Activated naive CD4-positive, alpha-beta T cell treated with anti-CD3 and anti-CD28 coated beads, Interleukin-2, amount 50 U/mL, for 72 hours (primary cell): ENCODE measurements at regions not wholly inside any gene's neighbourhood (a gene's known extent, or its start where the extent isn't known, plus 50 kb on each side); places are given as distances from the start of the nearest gene placed in this dataset.

Source experiments
- ATAC-seq, 2 donors: fragments of 150-1000 bp; cut with Tn5 transposase; 2 replicates each; pipeline ENCODE4 v1.10.0; 2021; ENCODE audit warnings: mild to moderate bottlenecking in 2 of 2, moderate library complexity in 2 of 2
- DNase-seq, 2 donors: peaks; one replicate each; pipeline ENCODE4 v3.0.0; 2021 to 2022; ENCODE audit warnings: low spot score in 2 of 2
- H3K27ac Mint-ChIP-seq, 2 donors: one replicate each; pipeline ENCODE4 v1.8.0; 2022; ENCODE audit warnings: mild to moderate bottlenecking in 2 of 2, mixed read lengths in 2 of 2
- H3K36me3 Mint-ChIP-seq, 2 donors: one replicate each; pipeline ENCODE4 v1.8.0; 2022; ENCODE audit warnings: mixed read lengths in 2 of 2
- H3K9me3 Mint-ChIP-seq, 2 donors: one replicate each; pipeline ENCODE4 v1.8.0; 2022; ENCODE audit warnings: mixed read lengths in 2 of 2

GRCh38 chr6:114588726-114589125, 245.9 kb upstream of the HS3ST5 start:
- no peak for ATAC-seq

GRCh38 chr6:114586298-114586697, 243.5 kb upstream of the HS3ST5 start:
- H3K27ac Mint-ChIP-seq, result no peak overlapping the region
- peaks cover 0 to 5% of the 10 kb centered on the region in 2 donors for H3K36me3 Mint-ChIP-seq
- ATAC-seq (no peak), DNase-seq (no peak)
- H3K9me3 Mint-ChIP-seq, result peaks cover 21 to 28% of the 10 kb centered on the region in 2 donors

More at GRCh38 chr6:114588726-114589125, 245.9 kb upstream of the HS3ST5 start:
- peaks cover 14 to 16% of the 10 kb centered on the region in 2 donors for H3K9me3 Mint-ChIP-seq
- no peaks in the 10 kb centered on the region for H3K36me3 Mint-ChIP-seq
- no peak for DNase-seq
- no peak overlapping the region for H3K27ac Mint-ChIP-seq

DNA sequence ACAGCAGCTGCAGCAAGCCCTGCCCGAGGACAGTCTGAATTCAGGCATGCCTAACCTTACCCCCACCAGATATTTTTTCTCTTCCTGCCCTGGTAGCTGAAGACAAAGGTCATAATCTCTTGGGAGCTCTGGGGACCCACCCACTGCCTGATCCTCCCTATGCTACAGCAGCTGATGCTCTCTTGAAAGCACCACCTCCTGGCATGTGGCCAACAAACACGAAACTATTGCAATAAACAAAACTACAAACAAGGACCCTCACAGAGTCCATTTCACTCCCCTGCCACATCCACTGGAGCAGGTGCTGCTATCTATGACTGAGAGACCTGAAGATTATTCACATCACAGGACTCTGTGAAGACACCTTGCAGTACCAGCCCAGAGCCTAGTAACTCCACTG, 238.5 kb upstream of the HS3ST5 start:
- ATAC-seq, result no peak
- peaks cover 0 to 6% of the 10 kb centered on the region in 2 donors for H3K36me3 Mint-ChIP-seq
- DNase-seq, result no peak
- H3K9me3 Mint-ChIP-seq, result peaks cover 23 to 36% of the 10 kb centered on the region in 2 donors
- no peak overlapping the region for H3K27ac Mint-ChIP-seq

DNA sequence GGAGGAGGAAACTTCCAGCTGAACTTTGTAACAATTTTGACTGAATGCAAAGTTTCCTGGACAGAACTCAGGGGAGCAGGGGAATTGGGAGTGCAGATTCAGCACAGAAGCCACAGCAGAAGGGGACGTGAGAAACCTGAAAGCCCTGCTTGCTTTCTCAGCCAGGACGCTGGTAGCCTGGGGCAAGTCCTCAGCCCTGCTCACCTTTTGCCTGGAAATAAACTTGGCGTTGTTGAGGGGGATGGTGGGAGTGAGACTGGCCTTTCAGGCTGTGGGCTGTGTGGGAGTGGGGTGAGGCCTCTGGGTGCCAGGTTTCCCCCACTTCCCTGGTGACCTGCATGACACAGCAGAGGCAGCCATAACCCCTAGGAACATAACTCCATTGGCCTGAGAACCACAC, 238.1 kb upstream of the HS3ST5 start:
- Mint-ChIP-seq H3K36me3 (peaks cover 0 to 6% of the 10 kb centered on the region in 2 donors), H3K9me3 (peaks cover 23 to 34% of the 10 kb centered on the region in 2 donors), H3K27ac (no peak overlapping the region)
- no peak for DNase-seq
- no peak for ATAC-seq

DNA sequence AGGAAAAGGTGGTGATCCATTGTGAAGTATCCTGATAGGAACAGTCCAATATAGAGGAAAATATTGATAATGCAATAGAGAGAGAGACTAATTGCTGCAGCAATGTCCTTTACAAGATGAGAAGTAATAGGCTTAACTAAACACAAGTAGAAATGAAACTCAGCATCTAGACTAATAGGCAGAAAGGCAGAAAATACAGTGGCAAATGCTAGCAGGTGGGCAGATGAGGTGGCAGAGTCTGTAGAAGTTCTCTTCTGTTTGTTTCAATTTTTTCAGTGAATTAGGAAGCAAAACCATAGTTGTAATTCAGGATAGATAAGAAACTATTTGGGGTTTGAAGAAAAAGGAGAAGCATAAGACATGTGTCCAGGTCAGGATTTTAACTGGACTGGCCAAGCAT, 236.7 kb upstream of the HS3ST5 start:
- no peak for ATAC-seq
- Mint-ChIP-seq H3K9me3 (peaks cover 23 to 32% of the 10 kb centered on the region in 2 donors), H3K27ac (no peak overlapping the region), H3K36me3 (peaks cover 0 to 6% of the 10 kb centered on the region in 2 donors)
- no peak for DNase-seq

DNA sequence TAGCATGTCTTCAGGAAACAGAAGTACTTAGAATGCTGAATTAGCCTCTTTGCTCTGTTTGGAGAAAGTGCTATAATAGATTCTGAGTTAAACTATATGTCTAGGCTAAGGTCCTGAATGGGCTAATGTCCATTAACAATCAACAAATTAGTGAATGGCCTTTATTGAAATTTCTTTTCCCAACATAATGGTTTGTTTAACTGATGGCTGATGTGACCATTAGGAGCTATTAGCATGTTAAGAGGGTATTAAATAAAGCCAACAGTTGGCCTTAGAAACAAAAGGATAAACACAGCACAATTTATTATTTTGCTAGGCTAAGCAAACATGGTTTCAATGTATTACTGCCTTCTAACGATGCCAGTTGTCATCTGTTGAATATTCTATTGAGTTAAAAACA, 234.3 kb upstream of the HS3ST5 start:
- ATAC-seq (no peak), DNase-seq (no peak)
- H3K27ac Mint-ChIP-seq, result no peak overlapping the region
- H3K9me3 Mint-ChIP-seq, result peaks cover 21 to 22% of the 10 kb centered on the region in 2 donors
- peaks cover 0 to 6% of the 10 kb centered on the region in 2 donors for H3K36me3 Mint-ChIP-seq

- Mint-ChIP-seq H3K36me3 (peaks cover 0 to under 1% of the 10 kb centered on the region in 2 donors), H3K9me3 (peaks cover 16% of the 10 kb centered on the region in 2 donors)
- ATAC-seq, result no peak
Observed at GRCh38 chr6:114576330-114576729, 233.5 kb upstream of the HS3ST5 start.

GRCh38 chr6:114569669-114570068, 226.8 kb upstream of the HS3ST5 start:
- ATAC-seq, result no peak
- Mint-ChIP-seq H3K36me3 (no peaks in the 10 kb centered on the region), H3K27ac (no peak overlapping the region), H3K9me3 (peaks cover 12 to 15% of the 10 kb centered on the region in 2 donors)
- DNase-seq, result no peak

More at GRCh38 chr6:114576330-114576729, 233.5 kb upstream of the HS3ST5 start:
- no peak for DNase-seq
- H3K27ac Mint-ChIP-seq, result no peak overlapping the region

DNA sequence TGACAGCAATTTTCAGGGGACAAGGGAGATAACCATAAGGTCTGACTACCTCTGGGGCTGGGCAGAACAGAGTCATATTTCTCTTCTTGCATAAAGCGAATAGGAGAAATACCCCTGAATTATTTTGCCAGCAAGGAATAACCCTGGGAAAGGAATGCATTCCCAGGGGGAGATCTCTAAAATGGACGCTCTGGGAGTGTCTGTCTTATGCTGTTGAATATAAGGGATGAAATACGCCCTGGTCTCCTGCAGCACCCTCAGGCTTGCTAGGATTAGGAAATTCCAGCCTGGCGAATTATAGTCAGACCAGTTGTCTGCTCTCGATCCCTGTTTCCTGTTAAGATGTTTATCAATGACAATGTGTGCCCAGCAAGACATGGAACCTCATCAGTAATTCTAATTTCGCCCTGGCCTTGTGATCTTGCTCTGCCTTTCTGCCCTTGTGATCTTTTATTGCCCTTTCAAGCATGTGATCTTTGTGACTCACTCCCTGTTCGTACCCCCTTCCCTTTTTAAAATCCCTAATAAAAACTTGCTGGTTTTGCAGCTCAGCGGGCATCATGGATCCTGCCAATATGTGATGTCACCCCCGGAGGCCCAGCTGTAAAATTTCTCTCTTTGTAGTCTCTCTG, 221.6 kb upstream of the HS3ST5 start:
- Mint-ChIP-seq H3K27ac (no peak overlapping the region), H3K9me3 (peaks cover 15 to 24% of the 10 kb centered on the region in 2 donors), H3K36me3 (no peaks in the 10 kb centered on the region)
- ATAC-seq, result no peak
- DNase-seq, result no peak

DNA sequence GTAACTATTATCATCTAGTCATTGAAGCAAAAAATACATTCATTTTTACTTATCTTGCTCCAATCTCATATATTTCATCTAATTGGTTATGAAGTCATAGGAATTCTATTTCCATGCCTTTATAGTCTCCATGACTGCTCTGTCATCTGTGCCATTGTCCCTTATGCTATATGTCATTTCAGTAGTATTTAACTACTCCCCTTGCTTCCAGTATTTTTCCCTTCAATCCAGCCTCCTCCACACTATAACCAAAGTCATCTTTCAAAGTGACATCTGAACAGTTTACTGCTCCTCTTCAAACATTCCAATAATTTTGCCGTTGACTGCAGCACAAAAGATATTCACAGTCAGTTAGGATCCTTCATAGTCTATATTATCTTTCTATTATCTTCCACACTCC, 216.6 kb upstream of the HS3ST5 start:
- H3K9me3 Mint-ChIP-seq, result peaks cover 6 to 9% of the 10 kb centered on the region in 2 donors
- ATAC-seq (no peak), DNase-seq (no peak)
- no peak overlapping the region for H3K27ac Mint-ChIP-seq
- H3K36me3 Mint-ChIP-seq, result no peaks in the 10 kb centered on the region

GRCh38 chr6:114558153-114558552, 215.3 kb upstream of the HS3ST5 start:
- Mint-ChIP-seq H3K9me3 (peaks cover 7 to 8% of the 10 kb centered on the region in 2 donors), H3K27ac (no peak overlapping the region), H3K36me3 (no peaks in the 10 kb centered on the region)
- DNase-seq, result no peak
- ATAC-seq, result no peak

GRCh38 chr6:114556846-114557488, 214.1 kb upstream of the HS3ST5 start:
- H3K36me3 Mint-ChIP-seq, result peaks cover 0 to 6% of the 10 kb centered on the region in 2 donors
- DNase-seq (no peak), ATAC-seq (no peak)
- H3K27ac Mint-ChIP-seq, result no peak overlapping the region
- H3K9me3 Mint-ChIP-seq, result peaks cover 14 to 16% of the 10 kb centered on the region in 2 donors

- peaks cover 0 to 6% of the 10 kb centered on the region in 2 donors for H3K36me3 Mint-ChIP-seq
- ATAC-seq, result no peak
- peaks cover 18 to 28% of the 10 kb centered on the region in 2 donors for H3K9me3 Mint-ChIP-seq
Observed at GRCh38 chr6:114550316-114550715, 207.5 kb upstream of the HS3ST5 start.

GRCh38 chr6:114543696-114544095, 200.9 kb upstream of the HS3ST5 start:
- Mint-ChIP-seq H3K27ac (no peak overlapping the region), H3K36me3 (no peaks in the 10 kb centered on the region), H3K9me3 (peaks cover 16 to 25% of the 10 kb centered on the region in 2 donors)
- ATAC-seq (no peak), DNase-seq (no peak)

More at GRCh38 chr6:114550316-114550715, 207.5 kb upstream of the HS3ST5 start:
- DNase-seq, result no peak
- no peak overlapping the region for H3K27ac Mint-ChIP-seq

DNA sequence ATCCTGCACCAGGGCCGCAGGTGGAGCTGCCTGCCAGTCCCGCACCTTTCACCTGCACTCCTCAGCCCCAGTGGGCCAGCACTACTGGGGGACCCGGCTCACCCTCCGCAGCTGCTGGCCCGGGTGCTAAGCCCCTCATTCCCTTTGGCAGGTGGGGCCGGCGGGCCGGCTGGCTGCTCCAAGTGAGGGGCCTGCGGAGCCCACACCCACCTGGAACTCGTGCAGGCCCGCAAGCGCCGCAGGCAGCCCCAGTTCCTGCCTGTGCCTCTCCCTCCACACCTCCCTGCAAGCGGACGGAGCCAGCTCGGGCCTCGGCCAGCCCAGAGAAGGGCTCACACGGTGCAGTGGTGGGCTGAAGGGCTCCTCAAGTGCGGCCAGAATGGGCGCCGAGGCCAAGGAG, 199.0 kb upstream of the HS3ST5 start:
- H3K9me3 Mint-ChIP-seq, result peaks cover 16 to 22% of the 10 kb centered on the region in 2 donors
- ATAC-seq (no peak), DNase-seq (no peak)
- peaks cover 6 to 7% of the 10 kb centered on the region in 2 donors for H3K36me3 Mint-ChIP-seq
- H3K27ac Mint-ChIP-seq, result no peak overlapping the region

- no peak for ATAC-seq
- peaks cover 15 to 16% of the 10 kb centered on the region in 2 donors for H3K9me3 Mint-ChIP-seq
- H3K27ac Mint-ChIP-seq, result no peak overlapping the region
- DNase-seq, result no peak
- H3K36me3 Mint-ChIP-seq, result peaks cover 6 to 7% of the 10 kb centered on the region in 2 donors
Observed at GRCh38 chr6:114537977-114538376, 195.2 kb upstream of the HS3ST5 start.

GRCh38 chr6:114534813-114535212, 192.0 kb upstream of the HS3ST5 start:
- ATAC-seq (no peak), DNase-seq (no peak)
- H3K36me3 Mint-ChIP-seq, result peaks cover 6 to 7% of the 10 kb centered on the region in 2 donors
- H3K9me3 Mint-ChIP-seq, result peaks cover 14% of the 10 kb centered on the region in 2 donors
- H3K27ac Mint-ChIP-seq, result no peak overlapping the region

DNA sequence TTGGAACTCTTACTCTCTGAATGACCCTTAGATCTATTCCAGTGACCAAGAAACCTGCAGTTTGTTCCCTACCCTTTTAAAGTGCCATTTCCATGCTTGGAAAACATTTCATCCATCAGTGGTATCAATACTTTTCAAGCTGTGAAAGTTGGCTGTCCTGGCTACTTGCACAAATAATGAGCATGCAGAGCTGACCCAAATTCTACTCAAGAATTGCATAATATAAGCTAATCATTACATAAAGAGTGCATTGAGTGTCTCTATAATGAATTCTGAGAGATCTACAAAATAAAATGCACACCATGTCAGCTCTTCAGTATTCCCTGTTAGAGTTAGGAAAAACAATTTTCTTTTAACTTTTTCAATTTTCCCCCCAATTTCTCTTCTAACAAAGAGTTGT, 181.3 kb upstream of the HS3ST5 start:
- ATAC-seq, result no peak

More for the DNA sequence above, 181.3 kb upstream of the HS3ST5 start:
- H3K9me3 Mint-ChIP-seq, result peaks cover 4 to 13% of the 10 kb centered on the region in 2 donors
- no peaks in the 10 kb centered on the region for H3K36me3 Mint-ChIP-seq
- H3K27ac Mint-ChIP-seq, result no peak overlapping the region
- no peak for DNase-seq
